ENCODE measurements at regions not wholly inside any gene's neighbourhood (a gene's known extent, or its start where the extent isn't known, plus 50 kb on each side); places are given as distances from the start of the nearest gene placed in this dataset.

DNA sequence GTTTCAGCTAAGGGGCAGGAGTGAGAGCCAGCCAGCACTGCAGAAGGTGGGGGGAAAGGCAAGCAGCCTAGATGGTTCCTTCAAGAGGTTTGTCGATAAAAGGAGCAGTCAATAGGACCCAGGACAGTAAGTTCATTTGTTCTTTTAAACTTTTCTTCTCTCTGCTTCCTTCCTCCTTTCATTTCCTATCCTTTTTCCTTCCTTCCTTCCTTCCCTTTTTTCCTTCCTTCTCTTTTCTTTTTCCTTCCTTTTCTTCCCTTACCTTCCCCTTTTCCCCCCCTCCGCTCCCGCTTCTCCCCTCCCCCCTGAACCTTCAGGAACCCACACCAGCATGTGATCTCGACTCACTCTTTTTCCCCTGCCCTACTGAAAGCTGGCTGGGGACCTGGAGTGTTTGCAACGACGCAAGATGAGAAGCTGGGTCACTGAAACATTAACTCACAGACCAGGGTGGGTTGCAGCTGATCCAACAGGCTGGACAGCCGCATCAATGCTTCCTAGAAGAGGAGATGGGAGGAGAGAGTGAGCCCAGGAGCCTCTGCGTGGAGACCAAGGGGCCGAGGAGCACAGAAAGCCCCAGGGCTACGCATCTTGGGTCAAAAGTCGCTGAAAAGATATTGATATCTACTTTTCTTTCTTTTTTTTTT, 103.4 kb upstream of the SDK1 start:
- intact Hi-C loops (cut with DNase I): no loop called here
- 60 to 72% methylated on average over 11 of the region's 11 CpGs for WGBS, 2 donors
- Histone ChIP-seq H3K9me3 (peaks cover 0 to 5% (median 0%) of the 10 kb centered on the region in 4 donors), H3K4me3 (no peak overlapping the region), H3K27ac (no peak overlapping the region), H3K27me3 (no peaks in the 10 kb centered on the region), H3K4me1 (no peaks in the 10 kb centered on the region), H3K36me3 (no peaks in the 10 kb centered on the region)
- DNase-seq: peak; percentile 24
- TF ChIP-seq POLR2A (IDR thresholded peaks at IDR 0.05) (no peak), POLR2AphosphoS5 (IDR thresholded peaks at IDR 0.05) (no peak), EP300 (IDR thresholded peaks at IDR 0.05) (no peak)
- TF ChIP-seq, protein P1, sequence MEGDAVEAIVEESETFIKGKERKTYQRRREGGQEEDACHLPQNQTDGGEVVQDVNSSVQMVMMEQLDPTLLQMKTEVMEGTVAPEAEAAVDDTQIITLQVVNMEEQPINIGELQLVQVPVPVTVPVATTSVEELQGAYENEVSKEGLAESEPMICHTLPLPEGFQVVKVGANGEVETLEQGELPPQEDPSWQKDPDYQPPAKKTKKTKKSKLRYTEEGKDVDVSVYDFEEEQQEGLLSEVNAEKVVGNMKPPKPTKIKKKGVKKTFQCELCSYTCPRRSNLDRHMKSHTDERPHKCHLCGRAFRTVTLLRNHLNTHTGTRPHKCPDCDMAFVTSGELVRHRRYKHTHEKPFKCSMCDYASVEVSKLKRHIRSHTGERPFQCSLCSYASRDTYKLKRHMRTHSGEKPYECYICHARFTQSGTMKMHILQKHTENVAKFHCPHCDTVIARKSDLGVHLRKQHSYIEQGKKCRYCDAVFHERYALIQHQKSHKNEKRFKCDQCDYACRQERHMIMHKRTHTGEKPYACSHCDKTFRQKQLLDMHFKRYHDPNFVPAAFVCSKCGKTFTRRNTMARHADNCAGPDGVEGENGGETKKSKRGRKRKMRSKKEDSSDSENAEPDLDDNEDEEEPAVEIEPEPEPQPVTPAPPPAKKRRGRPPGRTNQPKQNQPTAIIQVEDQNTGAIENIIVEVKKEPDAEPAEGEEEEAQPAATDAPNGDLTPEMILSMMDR (IDR thresholded peaks at IDR 0.05): no peak

DNA sequence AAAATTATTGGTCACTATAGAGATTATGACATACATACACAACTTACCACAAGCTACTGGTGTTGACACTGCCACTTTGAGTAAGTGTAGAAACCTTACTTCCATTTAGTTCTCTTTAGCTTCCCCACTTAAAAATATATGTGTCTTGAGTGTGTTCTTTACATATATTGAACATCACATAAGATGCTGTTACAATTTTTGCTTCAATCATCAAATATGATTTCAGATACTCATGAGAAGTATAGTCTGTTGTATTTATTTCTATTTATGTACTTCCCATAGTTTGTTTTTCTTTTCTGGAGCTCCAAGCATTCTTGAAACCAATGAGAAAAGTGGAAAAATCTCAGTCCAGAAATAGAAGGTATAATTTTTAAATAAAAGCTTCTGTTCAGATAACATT, 102.7 kb upstream of the SDK1 start:
- H3K4me3 ChIP-seq: no peak overlapping the region
- TF ChIP-seq EP300 (IDR thresholded peaks at IDR 0.05) (no peak), POLR2AphosphoS5 (IDR thresholded peaks at IDR 0.05) (no peak), POLR2A (IDR thresholded peaks at IDR 0.05) (no peak)
- TF ChIP-seq, protein P1 (IDR thresholded peaks at IDR 0.05): no peak
- H3K27me3 ChIP-seq: no peaks in the 10 kb centered on the region
- no peak overlapping the region for H3K27ac ChIP-seq
- intact Hi-C loops (cut with DNase I): no loop called here
- H3K9me3 ChIP-seq: peaks cover 0 to 5% (median 0%) of the 10 kb centered on the region in 4 donors
- DNase-seq: no peak
- H3K36me3 ChIP-seq: no peaks in the 10 kb centered on the region
- no peaks in the 10 kb centered on the region for H3K4me1 ChIP-seq

DNA sequence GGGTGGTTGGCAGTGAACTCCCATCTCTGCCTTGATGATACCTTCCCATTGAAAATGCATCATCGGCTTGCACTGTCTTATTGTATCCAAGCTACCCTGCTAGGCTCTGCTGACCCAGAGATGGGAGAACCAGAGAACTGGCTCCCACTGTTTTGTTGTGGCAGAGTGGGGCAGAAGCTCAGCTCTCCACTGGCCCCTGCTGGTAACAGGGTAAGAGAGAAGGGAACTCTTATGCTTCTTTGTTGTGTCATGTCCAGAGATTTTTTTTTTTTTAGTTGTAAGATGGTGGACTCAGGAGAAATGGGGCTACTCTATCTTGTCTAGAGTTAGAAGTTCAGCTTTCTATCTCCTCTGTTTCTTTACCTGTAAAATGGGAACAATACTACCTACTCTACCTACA, 100.5 kb upstream of the SDK1 start:
- intact Hi-C loops (cut with DNase I): no loop called here
- DNase-seq: peak; percentile 43
- Histone ChIP-seq H3K4me1 (no peaks in the 10 kb centered on the region), H3K4me3 (no peak overlapping the region), H3K27me3 (no peaks in the 10 kb centered on the region), H3K9me3 (peaks cover 0 to 5% (median 0%) of the 10 kb centered on the region in 4 donors), H3K36me3 (no peaks in the 10 kb centered on the region), H3K27ac (no peak overlapping the region)
- TF ChIP-seq EP300 (IDR thresholded peaks at IDR 0.05) (no peak), POLR2A (IDR thresholded peaks at IDR 0.05) (no peak), POLR2AphosphoS5 (IDR thresholded peaks at IDR 0.05) (no peak)
- TF ChIP-seq, protein P1 (IDR thresholded peaks at IDR 0.05): no peak
- WGBS, 2 donors: 93 to 97% methylated on average over 1 of the region's 1 CpG

DNA sequence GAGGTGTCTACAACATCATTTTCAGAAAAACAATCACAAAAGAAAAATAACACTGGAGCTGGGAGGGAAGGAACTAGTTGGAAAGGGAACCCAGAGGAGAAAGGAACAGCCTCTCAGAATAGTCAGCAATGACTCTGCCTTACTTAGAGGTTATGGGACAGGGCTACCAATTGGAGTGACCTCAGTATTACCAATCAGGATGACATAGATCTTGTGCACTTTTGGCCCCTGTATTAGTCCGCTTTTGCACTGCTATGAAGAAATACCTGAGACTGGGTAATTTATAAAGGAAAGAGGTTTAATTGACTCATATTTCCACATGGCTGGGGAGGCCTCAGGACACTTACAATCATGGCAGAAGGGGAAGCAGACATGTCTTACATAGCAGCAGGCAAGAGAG, 99.7 kb upstream of the SDK1 start:
- intact Hi-C loops (cut with DNase I): no loop called here
- H3K4me1 ChIP-seq: no peaks in the 10 kb centered on the region
- no peak for TF ChIP-seq POLR2AphosphoS5 (IDR thresholded peaks at IDR 0.05)
- no peak for TF ChIP-seq EP300 (IDR thresholded peaks at IDR 0.05)
- TF ChIP-seq POLR2A (IDR thresholded peaks at IDR 0.05): no peak
- TF ChIP-seq, protein P1 (IDR thresholded peaks at IDR 0.05): no peak
- H3K4me3 ChIP-seq: no peak overlapping the region
- 54 to 93% methylated on average over 1 of the region's 1 CpG for WGBS, 2 donors
- H3K9me3 ChIP-seq: peaks cover 0 to 5% (median 0%) of the 10 kb centered on the region in 4 donors
- no peaks in the 10 kb centered on the region for H3K36me3 ChIP-seq
- no peaks in the 10 kb centered on the region for H3K27me3 ChIP-seq
- no peak for DNase-seq
- no peak overlapping the region for H3K27ac ChIP-seq
